HG03066 (cell line): ENCODE measurements at regions not wholly inside any gene's neighbourhood (a gene's known extent, or its start where the extent isn't known, plus 50 kb on each side); places are given as distances from the start of the nearest gene placed in this dataset.

Source experiments
- ATAC-seq: cut with Tn5 transposase; IDR thresholded peaks from one replicate; pipeline ENCODE4 v1.9.1; 2021; ENCODE audit warnings: low read depth; ENCODE audit not compliant: unreplicated experiment

DNA sequence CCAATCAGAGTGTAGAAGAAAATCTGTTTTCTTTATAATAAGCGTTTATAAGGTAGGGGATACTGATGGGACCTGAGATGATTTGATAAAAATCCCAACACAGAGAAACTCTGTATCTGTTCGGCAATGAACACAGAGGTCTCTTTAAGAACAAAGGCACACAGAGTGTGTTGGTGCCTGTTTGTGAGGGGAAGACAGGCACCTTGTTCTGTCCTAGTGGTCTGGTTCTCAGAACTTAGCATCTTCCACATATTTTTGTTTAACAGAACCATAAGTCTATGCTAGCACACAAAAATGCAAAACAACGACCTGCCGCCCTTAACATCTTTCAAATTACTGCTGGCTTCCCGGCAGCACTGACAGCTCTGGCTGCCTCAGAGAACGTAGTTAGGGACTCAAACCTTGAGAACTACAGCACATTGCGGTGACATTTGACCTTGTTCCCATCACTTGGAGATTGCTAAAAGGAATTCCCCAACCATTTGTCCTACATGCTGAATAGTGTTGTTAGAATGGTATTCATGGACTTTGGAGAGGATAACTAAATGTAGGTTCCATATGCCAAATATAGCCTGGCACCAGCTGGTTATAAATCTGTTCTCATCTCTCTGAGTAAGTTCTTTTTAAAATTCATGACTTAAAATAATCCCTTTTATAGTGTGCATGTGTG, 871.7 kb upstream of the TYRP1 start:
- no peak for ATAC-seq

DNA sequence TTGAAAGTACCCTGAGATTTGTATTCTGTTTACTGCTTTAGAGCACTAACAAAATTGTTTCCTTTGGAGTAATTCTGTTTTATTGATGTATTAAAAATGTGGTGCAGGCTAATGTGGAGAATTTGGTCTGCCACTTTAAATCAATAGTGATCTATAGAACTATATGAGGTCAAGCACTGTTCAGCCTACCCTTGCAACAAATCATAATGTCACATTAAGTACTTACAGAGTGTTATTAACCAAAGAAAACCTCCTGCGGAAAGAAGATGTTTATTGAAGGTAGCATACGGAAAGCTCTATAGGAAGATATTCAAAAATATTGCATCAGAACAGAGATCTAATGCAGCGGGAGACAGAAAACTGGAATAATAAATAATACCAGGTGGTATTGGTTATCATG, 865.0 kb upstream of the TYRP1 start:
- ATAC-seq = no peak

GRCh38 chr9:11833056-11833455, 860.1 kb upstream of the TYRP1 start:
- no peak for ATAC-seq

DNA sequence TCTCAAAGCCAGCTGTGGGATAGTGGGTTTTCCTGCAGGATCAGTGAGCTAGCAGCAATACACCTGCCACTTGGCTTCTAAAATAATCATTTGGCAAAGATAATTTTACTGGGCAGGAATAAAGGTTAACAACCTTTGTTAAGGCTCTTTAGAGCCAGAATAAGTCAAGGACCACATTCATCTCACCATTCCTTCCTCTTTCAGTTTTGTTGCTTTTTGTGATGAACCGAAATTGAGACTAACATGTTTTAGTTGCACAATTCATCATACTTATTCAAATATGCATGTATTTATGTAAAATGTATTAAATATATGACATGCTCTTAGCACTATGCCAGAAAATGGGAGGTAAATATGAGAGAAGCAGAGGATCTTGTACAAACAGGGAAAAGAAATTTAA, 824.4 kb upstream of the TYRP1 start:
- ATAC-seq = no peak

GRCh38 chr9:11871852-11872251, 821.3 kb upstream of the TYRP1 start:
- ATAC-seq = no peak

DNA sequence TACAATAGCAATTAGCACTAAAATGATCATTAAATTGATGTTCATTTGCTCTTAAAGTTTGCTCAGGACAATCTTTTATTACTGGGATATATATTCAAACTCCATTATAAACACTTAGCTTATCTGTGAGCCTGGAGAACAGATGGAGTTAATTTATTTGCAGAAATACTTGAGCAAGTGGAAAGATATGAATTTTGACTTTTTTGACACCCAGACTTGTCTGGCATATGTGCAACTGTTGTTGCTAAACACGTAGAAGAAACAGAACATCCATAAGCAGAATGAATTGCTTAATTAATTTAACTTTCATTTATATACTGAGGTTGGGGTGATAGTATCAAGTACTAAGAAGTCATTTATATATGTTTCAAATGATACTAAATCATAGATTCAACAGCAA, 820.7 kb upstream of the TYRP1 start:
- ATAC-seq = no peak

GRCh38 chr9:11874414-11874813, 818.8 kb upstream of the TYRP1 start:
- ATAC-seq = no peak

GRCh38 chr9:11892401-11892800, 800.8 kb upstream of the TYRP1 start:
- ATAC-seq = no peak

GRCh38 chr9:11893331-11893730, 799.9 kb upstream of the TYRP1 start:
- ATAC-seq = no peak

DNA sequence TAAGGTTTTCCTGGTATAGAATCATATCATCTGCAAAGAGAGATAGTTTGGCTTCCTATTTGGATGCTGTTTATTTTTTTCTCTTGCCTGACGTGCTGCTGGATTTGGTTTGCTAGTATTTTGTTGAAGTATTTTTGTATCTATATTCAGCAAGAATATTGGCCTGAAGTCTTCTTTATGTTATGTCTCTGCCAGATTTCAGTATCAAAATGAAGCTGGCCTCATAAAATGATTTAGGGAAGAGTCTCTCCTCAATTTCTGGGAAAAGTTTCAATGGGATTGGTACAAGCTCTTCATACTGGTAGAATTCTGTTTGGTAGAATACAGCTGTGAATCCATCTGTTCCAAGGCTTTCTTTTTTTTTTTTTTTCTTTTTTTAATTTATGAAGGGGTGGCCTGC, 799.0 kb upstream of the TYRP1 start:
- ATAC-seq = no peak

GRCh38 chr9:11902610-11903009, 790.6 kb upstream of the TYRP1 start:
- ATAC-seq = no peak

DNA sequence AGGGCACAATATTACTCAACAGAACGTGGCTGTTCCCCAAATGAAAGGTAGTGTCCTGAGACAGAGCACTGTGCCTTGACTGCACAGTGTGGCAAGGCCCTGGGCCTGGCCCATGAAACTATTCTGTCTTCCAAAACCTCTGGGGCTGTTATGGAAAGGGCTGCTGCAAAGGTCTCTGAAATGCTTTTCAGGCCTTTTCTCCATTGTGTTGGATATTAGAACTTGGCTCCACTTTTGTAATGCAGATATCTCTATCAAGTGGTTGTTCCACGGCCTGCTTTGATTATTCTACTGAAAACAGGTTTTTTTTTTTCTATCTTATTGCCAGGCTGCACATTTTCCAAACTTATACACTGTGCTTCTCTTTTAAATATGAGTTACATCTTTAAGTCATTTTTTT, 777.5 kb upstream of the TYRP1 start:
- no peak for ATAC-seq

DNA sequence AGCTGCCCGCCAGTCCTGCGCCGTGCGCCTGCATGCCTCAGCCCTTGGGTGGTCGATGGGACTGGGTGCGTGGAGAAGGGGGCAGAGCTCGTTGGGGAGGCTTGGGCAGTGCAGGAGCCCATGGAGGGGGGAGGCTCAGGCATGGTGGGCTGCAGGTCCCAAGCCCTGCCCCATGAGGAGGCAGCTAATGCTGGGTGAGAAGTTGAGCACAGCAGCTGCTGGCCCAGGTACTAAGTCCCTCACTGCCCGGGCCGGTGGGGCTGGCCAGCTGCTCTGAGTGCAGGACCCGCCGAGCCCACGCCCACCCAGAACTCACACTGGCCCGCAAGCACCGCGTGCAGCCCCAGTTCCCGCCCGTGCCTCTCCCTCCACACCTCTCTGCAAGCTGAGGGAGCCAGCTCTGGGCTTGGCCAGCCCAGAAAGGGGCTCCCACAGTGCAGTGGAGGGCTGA, 764.3 kb upstream of the TYRP1 start:
- no peak for ATAC-seq

DNA sequence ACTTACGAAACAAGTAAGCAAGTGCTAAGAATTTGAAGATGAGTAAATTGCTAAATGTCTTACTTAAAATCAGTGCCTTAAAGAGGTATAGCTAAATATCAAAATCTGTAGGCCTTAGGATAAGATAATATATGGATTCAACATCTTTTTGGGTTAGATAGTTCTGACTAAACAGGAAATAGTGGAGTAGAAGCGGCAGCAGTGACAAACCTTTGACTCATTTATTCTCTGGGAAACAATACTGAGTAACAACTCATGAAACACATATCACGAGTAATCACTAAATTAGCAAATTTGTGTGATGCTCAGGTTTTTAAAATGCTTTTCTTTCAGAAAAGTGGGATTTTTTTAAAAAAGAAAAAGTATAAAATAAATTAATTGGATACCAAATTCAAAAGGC, 762.1 kb upstream of the TYRP1 start:
- ATAC-seq = no peak

DNA sequence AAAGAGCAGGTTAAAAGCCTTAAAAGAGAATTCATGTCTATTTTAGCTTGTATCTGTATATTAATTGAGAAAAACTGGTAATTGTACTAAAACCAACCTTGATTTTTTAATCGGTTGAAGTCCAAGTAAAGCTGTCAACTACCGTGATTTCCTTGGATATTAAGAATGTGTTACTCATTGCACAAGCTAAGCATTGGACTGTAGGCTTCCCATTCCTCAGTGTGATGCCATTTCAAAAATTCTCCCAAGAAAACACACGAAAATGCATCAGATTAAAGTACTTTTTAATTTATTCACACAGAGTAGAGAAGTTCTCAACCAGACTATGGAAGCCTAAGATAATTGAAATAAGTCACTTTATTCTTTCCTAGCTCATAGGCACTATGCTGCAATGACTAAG, 761.4 kb upstream of the TYRP1 start:
- ATAC-seq = no peak

DNA sequence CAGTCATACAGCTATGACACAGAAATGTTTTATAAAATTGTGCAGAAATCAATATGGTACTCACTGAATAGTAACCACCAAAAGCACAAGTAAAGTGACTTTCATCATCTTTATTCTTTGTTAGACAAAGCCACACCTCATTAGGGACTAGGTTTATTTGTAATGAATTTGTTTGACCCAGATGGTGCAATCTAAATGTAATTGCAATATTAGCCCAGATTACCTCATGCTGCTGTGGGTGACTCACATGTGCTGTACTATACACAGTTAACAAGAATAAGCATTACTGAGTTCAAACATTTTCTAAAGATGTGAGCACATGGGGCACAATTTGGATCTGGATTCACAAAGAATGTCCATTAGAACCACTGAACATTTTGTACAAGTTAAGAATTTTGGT, 759.3 kb upstream of the TYRP1 start:
- no peak for ATAC-seq

GRCh38 chr9:11946531-11946930, 746.7 kb upstream of the TYRP1 start:
- no peak for ATAC-seq

DNA sequence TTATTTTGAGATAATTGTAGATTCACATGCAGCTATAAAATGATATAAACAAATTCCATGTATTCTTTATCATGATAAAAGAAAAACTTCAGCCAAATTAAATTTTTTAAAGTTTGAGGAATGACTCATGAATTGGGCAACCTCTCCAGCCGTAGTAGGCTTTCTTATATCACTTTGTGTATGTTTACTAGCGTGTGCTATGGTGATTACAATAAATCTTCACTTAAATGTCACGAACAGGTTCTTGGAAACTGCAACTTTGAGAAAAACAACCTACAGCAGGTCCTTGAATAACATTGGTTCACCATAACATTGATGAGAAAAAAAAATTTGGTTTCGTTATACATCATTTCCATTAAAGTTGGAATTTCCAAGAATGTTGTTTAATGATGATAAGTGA, 730.9 kb upstream of the TYRP1 start:
- no peak for ATAC-seq

- no peak for ATAC-seq
These were observed 726.4 kb upstream of the TYRP1 start for GRCh38 chr9:11966786-11967185.

DNA sequence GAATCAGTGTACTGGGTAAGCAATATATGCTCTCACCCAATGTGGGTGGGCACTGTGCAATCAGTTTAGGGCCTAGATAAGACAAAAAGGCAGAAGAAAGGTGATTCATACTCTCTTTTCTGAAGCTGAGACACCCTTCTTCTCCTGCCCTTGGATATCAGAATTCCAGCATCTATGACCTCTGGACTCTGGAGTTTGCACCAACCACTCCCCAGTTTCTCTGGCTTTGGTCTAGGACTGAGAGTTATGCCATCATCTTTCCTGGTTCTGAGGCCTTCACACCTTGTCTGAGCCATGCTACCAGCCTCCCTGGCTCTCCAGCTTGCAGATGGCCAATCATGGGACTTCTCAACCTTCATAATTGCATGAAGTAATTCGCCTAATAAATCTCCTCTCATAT, 724.6 kb upstream of the TYRP1 start:
- no peak for ATAC-seq

- ATAC-seq = no peak
These were observed 720.2 kb upstream of the TYRP1 start for GRCh38 chr9:11973011-11973410.

GRCh38 chr9:11973511-11973910, 719.7 kb upstream of the TYRP1 start:
- ATAC-seq = no peak

- no peak for ATAC-seq
These were observed 700.3 kb upstream of the TYRP1 start for GRCh38 chr9:11992866-11993265.
